K562 (cell line): ENCODE measurements at regions not wholly inside any gene's neighbourhood (a gene's known extent, or its start where the extent isn't known, plus 50 kb on each side); places are given as distances from the start of the nearest gene placed in this dataset.
A peak's percentile ranks its signal among the peaks of the same experiment; 100 is the strongest.

Experiments used
- ATAC-seq: fragments of 200-7000 bp; cut with Tn5 transposase; 3 replicates; pipeline ENCODE4 v1.9.1; 2020; ENCODE audit warnings: moderate library complexity
- BruUV-seq: library from RNA; stranded (reverse); fragments of 400-500 nt; replicated peaks from 2 replicates; lab custom pipeline; 2021; lab: Mats Ljungman, UMichigan
- CTCF ChIA-PET: fragments of 300-600 bp; formaldehyde crosslinking; extraction: SDS; loops from one replicate; lab custom pipeline; 2021; ENCODE audit warnings: low intra/inter-chr PET ratio; lab: Yijun Ruan, JAX
- POLR2A ChIA-PET: fragments of 300-600, 350-650 bp; sonication (Branson Sonifier 250); formaldehyde crosslinking; extraction: SDS; loops from one replicate; lab custom pipeline; 2021; ENCODE audit warnings: antibody characterized with exemption, inconsistent platforms; lab: Yijun Ruan, JAX
- DNase-seq, 4 experiments: peaks; one replicate each; pipeline versions ENCODE4 v3.0.0 to v3.0.0-alpha.2; 2011 to 2018; ENCODE audit warnings: low spot score in 3 of 4, mixed read lengths in 3 of 4; ENCODE audit errors: extremely low read depth in 1 of 4
- FAIRE-seq: peaks from 2 replicates; lab custom pipeline; 2011; peaks lifted over from hg19 to GRCh38; lab: Jason Lieb, UNC
- H2AFZ ChIP-seq: 2 replicates; pipeline ENCODE4 v1.6.0; 2011; ENCODE audit warnings: low read depth, low read length, control low read depth, inconsistent platforms
- H3K27ac ChIP-seq: fragments of 200-600 bp; 3 replicates; pipeline ENCODE4 v1.8.0; 2011; ENCODE audit warnings: low read depth, mild to moderate bottlenecking, control low read depth, inconsistent platforms, low read length, moderate library complexity, mixed read lengths; ENCODE audit errors: extremely low read depth
- H3K27me3 ChIP-seq, 2 experiments: fragments of 300-600 bp in 1 of 2; 2 replicates in 1 of 2; 3 replicates in 1 of 2; pipeline versions ENCODE4 v1.6.0 to v1.8.0; 2011; ENCODE audit warnings: inconsistent platforms in 2 of 2, low read length in 2 of 2, mild to moderate bottlenecking in 1 of 2, mixed read lengths in 1 of 2, moderate library complexity in 1 of 2; ENCODE audit not compliant: control insufficient read depth in 2 of 2, insufficient read depth in 2 of 2
- H3K36me3 ChIP-seq: fragments of 300-600 bp; 3 replicates; pipeline ENCODE4 v1.8.0; 2011; ENCODE audit warnings: mild to moderate bottlenecking, low read length, inconsistent platforms; ENCODE audit not compliant: control insufficient read depth, insufficient read depth
- H3K4me1 ChIP-seq, 2 experiments: fragments of 200-600 bp in 1 of 2; replicated peaks in 1 of 2; 2 replicates in 1 of 2; 3 replicates in 1 of 2; pipeline versions ENCODE4 v1.5.1 to v1.8.0; 2011; ENCODE audit warnings: inconsistent platforms in 2 of 2, low read length in 2 of 2, mild to moderate bottlenecking in 1 of 2, mixed read lengths in 1 of 2, moderate library complexity in 1 of 2; ENCODE audit not compliant: control insufficient read depth in 2 of 2, insufficient read depth in 2 of 2
- H3K4me2 ChIP-seq: 2 replicates; pipeline ENCODE4 v1.6.1; 2011; ENCODE audit warnings: low read length, control low read depth, inconsistent platforms, mixed read lengths; ENCODE audit not compliant: insufficient read depth
- H3K4me3 ChIP-seq: fragments of 200-600 bp; sonication (generic), shearing (Covaris generic); 2 replicates; pipeline ENCODE4 v1.5.1; 2016; ENCODE audit warnings: control low read depth, inconsistent platforms
- H3K79me2 ChIP-seq: fragments of 200-600 bp; 3 replicates; pipeline ENCODE4 v1.8.0; 2011; ENCODE audit warnings: low read length, inconsistent platforms; ENCODE audit not compliant: control insufficient read depth, insufficient read depth
- H3K9ac ChIP-seq, 2 experiments: 2 replicates each; pipeline versions ENCODE4 v1.6.0 to v1.6.1; 2011; ENCODE audit warnings: low read depth in 2 of 2, low read length in 2 of 2, control low read depth in 1 of 2, inconsistent platforms in 1 of 2, mild to moderate bottlenecking in 1 of 2, mixed read lengths in 1 of 2; ENCODE audit not compliant: insufficient read depth in 1 of 2
- H3K9me1 ChIP-seq: one replicate; pipeline ENCODE4 v1.6.0; 2011; ENCODE audit warnings: inconsistent platforms, mild to moderate bottlenecking, low read length, moderate library complexity; ENCODE audit not compliant: control insufficient read depth, insufficient read depth
- H3K9me3 ChIP-seq: replicated peaks from 2 replicates; pipeline ENCODE4 v1.5.1; 2011; ENCODE audit warnings: low read depth, low read length, inconsistent platforms; ENCODE audit not compliant: control insufficient read depth, insufficient read depth
- H4K20me1 ChIP-seq: replicated peaks from 2 replicates; pipeline ENCODE4 v1.6.1; 2011; ENCODE audit warnings: low read length, inconsistent platforms, mixed read lengths; ENCODE audit not compliant: control insufficient read depth, insufficient read depth
- CBFA2T3 ChIP-seq: fragments of 450-650 bp; IDR thresholded peaks from 2 replicates; pipeline ENCODE4 v1.6.1; 2017
- GABPB2 ChIP-seq: fragments of 250-450 bp; sonication (Bioruptor Pico); conservative IDR thresholded peaks from 2 replicates; pipeline ENCODE4 v1.5.1; 2021; ENCODE audit warnings: mild to moderate bottlenecking
- HEY1 ChIP-seq: fragments of 250-450 bp; sonication (Bioruptor Pico); IDR thresholded peaks from 2 replicates; pipeline ENCODE4 v1.5.0; 2020; ENCODE audit warnings: mild to moderate bottlenecking, moderate library complexity, borderline replicate concordance
- POLR2A ChIP-seq: fragments of 450-650 bp; conservative IDR thresholded peaks from 2 replicates; pipeline ENCODE4 v1.6.1; 2016
- TSC22D4 ChIP-seq: fragments of 450-650 bp; IDR thresholded peaks from 2 replicates; pipeline ENCODE4 v1.6.1; 2016; ENCODE audit warnings: missing genetic modification characterization, missing biosample characterization, control low read depth
- WGBS: fragments of 100-300 bp; shearing (Covaris generic); methylation state at CpG from one replicate; pipeline ENCODE4 v1.1.6; 2016; ENCODE audit warnings: low coverage, mixed read lengths; ENCODE audit not compliant: insufficient coverage; ENCODE audit errors: missing lambda C conversion rate; 5-methylcytosine and 5-hydroxymethylcytosine counted together
- in situ Hi-C: fragments of 300-500 bp; cut with MboI; formaldehyde crosslinking; loops from 4 replicates; pipeline ENCODE4 v1.15.0; 2018; ENCODE audit warnings: inconsistent platforms, mixed read lengths
- intact Hi-C: fragments of 100-400 bp; cut with micrococcal nuclease; formaldehyde crosslinking; loops from 2 replicates; pipeline ENCODE4 v1.14.2; 2022
- TF ChIP-seq, protein P1 (sequence below): fragments of 450-650 bp; IDR thresholded peaks from 2 replicates; pipeline ENCODE4 v1.6.1; 2016; ENCODE audit warnings: mild to moderate bottlenecking
- TF ChIP-seq, protein P2 (sequence below): fragments of 250-450 bp; sonication (Bioruptor Pico); IDR thresholded peaks from 2 replicates; pipeline ENCODE4 v1.5.1; 2021; ENCODE audit warnings: mild to moderate bottlenecking
- TF ChIP-seq, protein P3 (sequence below): sonication (generic); formaldehyde crosslinking; IDR thresholded peaks from 2 replicates; pipeline ENCODE4 v1.5.0; 2020; ENCODE audit warnings: missing genetic modification reagents
- TF ChIP-seq, protein P4 (sequence below), 2 experiments: fragments of 450-650 bp; formaldehyde crosslinking in 1 of 2; IDR thresholded peaks; 2 replicates each; pipeline versions ENCODE4 v1.4.0 to v1.6.1; 2014 to 2020; ENCODE audit warnings: mild to moderate bottlenecking in 2 of 2, borderline replicate concordance in 1 of 2, low read depth in 1 of 2

DNA sequence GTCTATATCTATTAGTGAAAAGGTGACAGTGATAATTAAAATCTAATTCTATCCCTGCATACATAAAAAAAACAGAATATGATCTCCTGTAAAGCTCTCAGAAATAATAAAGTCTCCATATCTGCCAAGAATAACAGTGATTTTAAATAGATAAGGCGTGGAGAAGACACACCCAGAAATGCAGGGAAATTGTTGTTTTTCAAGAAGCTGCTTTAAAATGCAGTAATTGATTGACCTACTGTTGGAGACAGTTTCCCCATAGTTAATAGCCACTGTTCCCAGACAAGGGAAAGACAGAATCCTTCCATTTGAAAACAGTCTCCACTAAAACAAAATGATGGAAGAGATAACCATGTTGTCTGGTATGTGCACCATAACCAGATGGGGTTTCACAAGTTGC lies 571.5 kb upstream of the CDH5 start (continued):
- TF ChIP-seq, protein P1, sequence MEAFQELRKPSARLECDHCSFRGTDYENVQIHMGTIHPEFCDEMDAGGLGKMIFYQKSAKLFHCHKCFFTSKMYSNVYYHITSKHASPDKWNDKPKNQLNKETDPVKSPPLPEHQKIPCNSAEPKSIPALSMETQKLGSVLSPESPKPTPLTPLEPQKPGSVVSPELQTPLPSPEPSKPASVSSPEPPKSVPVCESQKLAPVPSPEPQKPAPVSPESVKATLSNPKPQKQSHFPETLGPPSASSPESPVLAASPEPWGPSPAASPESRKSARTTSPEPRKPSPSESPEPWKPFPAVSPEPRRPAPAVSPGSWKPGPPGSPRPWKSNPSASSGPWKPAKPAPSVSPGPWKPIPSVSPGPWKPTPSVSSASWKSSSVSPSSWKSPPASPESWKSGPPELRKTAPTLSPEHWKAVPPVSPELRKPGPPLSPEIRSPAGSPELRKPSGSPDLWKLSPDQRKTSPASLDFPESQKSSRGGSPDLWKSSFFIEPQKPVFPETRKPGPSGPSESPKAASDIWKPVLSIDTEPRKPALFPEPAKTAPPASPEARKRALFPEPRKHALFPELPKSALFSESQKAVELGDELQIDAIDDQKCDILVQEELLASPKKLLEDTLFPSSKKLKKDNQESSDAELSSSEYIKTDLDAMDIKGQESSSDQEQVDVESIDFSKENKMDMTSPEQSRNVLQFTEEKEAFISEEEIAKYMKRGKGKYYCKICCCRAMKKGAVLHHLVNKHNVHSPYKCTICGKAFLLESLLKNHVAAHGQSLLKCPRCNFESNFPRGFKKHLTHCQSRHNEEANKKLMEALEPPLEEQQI, result no peak
- TF ChIP-seq, protein P2, sequence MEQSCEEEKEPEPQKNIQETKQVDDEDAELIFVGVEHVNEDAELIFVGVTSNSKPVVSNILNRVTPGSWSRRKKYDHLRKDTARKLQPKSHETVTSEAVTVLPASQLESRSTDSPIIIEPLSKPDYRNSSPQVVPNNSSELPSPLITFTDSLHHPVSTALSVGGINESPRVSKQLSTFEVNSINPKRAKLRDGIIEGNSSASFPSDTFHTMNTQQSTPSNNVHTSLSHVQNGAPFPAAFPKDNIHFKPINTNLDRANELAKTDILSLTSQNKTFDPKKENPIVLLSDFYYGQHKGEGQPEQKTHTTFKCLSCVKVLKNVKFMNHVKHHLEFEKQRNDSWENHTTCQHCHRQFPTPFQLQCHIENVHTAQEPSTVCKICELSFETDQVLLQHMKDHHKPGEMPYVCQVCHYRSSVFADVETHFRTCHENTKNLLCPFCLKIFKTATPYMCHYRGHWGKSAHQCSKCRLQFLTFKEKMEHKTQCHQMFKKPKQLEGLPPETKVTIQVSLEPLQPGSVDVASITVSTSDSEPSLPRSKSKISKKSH (CRISPR knock-in tag), result no peak
- TF ChIP-seq POLR2A (no peak), HEY1 (CRISPR knock-in tag) (no peak), TSC22D4 (no peak)

DNA sequence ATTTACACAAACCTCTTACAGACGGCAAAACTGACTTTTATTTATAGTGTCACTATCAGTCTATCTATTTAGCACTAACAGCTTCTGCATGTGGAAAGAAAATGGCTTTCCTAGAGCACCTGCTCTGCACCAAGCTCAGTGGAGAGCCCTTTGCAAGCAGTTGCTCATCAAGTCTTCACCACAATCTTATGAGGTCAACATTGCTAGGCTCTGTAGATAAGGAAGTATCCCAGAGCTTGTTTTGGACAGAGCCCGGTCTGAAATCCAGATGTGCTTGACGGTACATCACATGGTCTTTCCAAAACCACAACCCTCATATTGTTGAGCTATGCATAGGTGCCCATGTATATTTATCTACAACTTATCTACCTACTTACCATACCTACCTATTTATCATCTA lies 572.7 kb upstream of the CDH5 start:
- ChIA-PET POLR2A (no interaction called here), CTCF (no interaction called here)
- H3K9me1 ChIP-seq, result no peaks in the 10 kb centered on the region
- no peak overlapping the region for H3K27ac ChIP-seq
- H3K79me2 ChIP-seq, result no peaks in the 10 kb centered on the region
- H3K9me3 ChIP-seq, result no peaks in the 10 kb centered on the region
- H3K36me3 ChIP-seq, result no peaks in the 10 kb centered on the region
- ATAC-seq (peak; percentile 49; the same call in 1 of the 3 replicates), FAIRE-seq (no peak), DNase-seq (no peak)
- WGBS, result 3% methylated on average over 3 of the region's 3 CpGs
- no peak overlapping the region for H3K4me3 ChIP-seq
- no peak overlapping the region for H3K9ac ChIP-seq
- no peak overlapping the region for H2AFZ ChIP-seq
- BruUV-seq, result no TSS peak
- intact Hi-C loops (no loop called here), in situ Hi-C loops (no loop called here)
- peaks cover 0 to 2% of the 10 kb centered on the region in 2 experiments; a peak in 1 of 5 replicates for H3K4me1 ChIP-seq
- H4K20me1 ChIP-seq, result no peaks in the 10 kb centered on the region
- no peak overlapping the region for H3K4me2 ChIP-seq
- no peaks in the 10 kb centered on the region for H3K27me3 ChIP-seq
- TF ChIP-seq, protein P3, sequence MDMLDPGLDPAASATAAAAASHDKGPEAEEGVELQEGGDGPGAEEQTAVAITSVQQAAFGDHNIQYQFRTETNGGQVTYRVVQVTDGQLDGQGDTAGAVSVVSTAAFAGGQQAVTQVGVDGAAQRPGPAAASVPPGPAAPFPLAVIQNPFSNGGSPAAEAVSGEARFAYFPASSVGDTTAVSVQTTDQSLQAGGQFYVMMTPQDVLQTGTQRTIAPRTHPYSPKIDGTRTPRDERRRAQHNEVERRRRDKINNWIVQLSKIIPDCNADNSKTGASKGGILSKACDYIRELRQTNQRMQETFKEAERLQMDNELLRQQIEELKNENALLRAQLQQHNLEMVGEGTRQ, result 0 out of 2 replicates have a peak, but pooled peaks have one; percentile 4
- TF ChIP-seq GABPB2, result no peak
- TF ChIP-seq CBFA2T3, result peak; percentile 40; the same call in 1 of the 2 replicates
- TF ChIP-seq, protein P4, sequence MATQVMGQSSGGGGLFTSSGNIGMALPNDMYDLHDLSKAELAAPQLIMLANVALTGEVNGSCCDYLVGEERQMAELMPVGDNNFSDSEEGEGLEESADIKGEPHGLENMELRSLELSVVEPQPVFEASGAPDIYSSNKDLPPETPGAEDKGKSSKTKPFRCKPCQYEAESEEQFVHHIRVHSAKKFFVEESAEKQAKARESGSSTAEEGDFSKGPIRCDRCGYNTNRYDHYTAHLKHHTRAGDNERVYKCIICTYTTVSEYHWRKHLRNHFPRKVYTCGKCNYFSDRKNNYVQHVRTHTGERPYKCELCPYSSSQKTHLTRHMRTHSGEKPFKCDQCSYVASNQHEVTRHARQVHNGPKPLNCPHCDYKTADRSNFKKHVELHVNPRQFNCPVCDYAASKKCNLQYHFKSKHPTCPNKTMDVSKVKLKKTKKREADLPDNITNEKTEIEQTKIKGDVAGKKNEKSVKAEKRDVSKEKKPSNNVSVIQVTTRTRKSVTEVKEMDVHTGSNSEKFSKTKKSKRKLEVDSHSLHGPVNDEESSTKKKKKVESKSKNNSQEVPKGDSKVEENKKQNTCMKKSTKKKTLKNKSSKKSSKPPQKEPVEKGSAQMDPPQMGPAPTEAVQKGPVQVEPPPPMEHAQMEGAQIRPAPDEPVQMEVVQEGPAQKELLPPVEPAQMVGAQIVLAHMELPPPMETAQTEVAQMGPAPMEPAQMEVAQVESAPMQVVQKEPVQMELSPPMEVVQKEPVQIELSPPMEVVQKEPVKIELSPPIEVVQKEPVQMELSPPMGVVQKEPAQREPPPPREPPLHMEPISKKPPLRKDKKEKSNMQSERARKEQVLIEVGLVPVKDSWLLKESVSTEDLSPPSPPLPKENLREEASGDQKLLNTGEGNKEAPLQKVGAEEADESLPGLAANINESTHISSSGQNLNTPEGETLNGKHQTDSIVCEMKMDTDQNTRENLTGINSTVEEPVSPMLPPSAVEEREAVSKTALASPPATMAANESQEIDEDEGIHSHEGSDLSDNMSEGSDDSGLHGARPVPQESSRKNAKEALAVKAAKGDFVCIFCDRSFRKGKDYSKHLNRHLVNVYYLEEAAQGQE (IDR thresholded peaks at IDR 0.05; ENCODE audit: borderline replicate concordance), result peak; percentile 48; the same call in 1 of the 2 replicates
- TF ChIP-seq, protein P4 (CRISPR knock-in tag; IDR thresholded peaks at IDR 0.05; ENCODE audit: low read depth), result no peak
